ENCODE measurements at regions not wholly inside any gene's neighbourhood (a gene's known extent, or its start where the extent isn't known, plus 50 kb on each side); places are given as distances from the start of the nearest gene placed in this dataset.

GRCh38 chr14:51167587-51168214 is 72.3 kb upstream of the TMX1 start:
- no peaks in the 10 kb centered on the region for H3K9me1 ChIP-seq (ENCODE audit: control insufficient read depth, insufficient read depth, low read length)
- H3K9ac ChIP-seq (ENCODE audit: insufficient read depth in 1 of 2, low read depth in 2 of 2, low read length in 2 of 2), result no peak overlapping the region
- ChIA-PET POLR2A (no interaction called here), CTCF (ENCODE audit: low intra/inter-chr PET ratio) (no interaction called here)
- H3K4me3 ChIP-seq, result no peak overlapping the region
- no peak for FAIRE-seq
- H3K4me1 ChIP-seq (replicated peaks in 1 of 2; ENCODE audit: control insufficient read depth in 2 of 2, insufficient read depth in 2 of 2, low read length in 2 of 2), result no peaks in the 10 kb centered on the region
- no peak for DNase-seq (ENCODE audit: extremely low read depth in 1 of 4, low spot score in 3 of 4)
- no peak overlapping the region for H2AFZ ChIP-seq (ENCODE audit: low read depth, low read length)
- H3K27me3 ChIP-seq (ENCODE audit: control insufficient read depth in 2 of 2, insufficient read depth in 2 of 2, low read length in 2 of 2), result no peaks in the 10 kb centered on the region
- H3K27ac ChIP-seq (ENCODE audit: extremely low read depth, low read depth, low read length), result no peak overlapping the region
- no peaks in the 10 kb centered on the region for H3K36me3 ChIP-seq (ENCODE audit: control insufficient read depth, insufficient read depth, low read length)
- no TSS peak for BruUV-seq (replicated peaks)
- H4K20me1 ChIP-seq (replicated peaks; ENCODE audit: control insufficient read depth, insufficient read depth, low read length), result no peaks in the 10 kb centered on the region
- intact Hi-C loops (cut with micrococcal nuclease), result no loop called here
- H3K9me3 ChIP-seq (replicated peaks; ENCODE audit: control insufficient read depth, insufficient read depth, low read depth, low read length), result no peaks in the 10 kb centered on the region
- H3K79me2 ChIP-seq (ENCODE audit: control insufficient read depth, insufficient read depth, low read length), result no peaks in the 10 kb centered on the region
- no peak for ATAC-seq
- in situ Hi-C loops (cut with MboI), result no loop called here
- H3K4me2 ChIP-seq (ENCODE audit: insufficient read depth, low read length), result no peak overlapping the region
- TF ChIP-seq ZBTB9 (CRISPR knock-in tag; IDR thresholded peaks at IDR 0.05), result no peak
- no peak for TF ChIP-seq RAD51 (IDR thresholded peaks at IDR 0.05; ENCODE audit: borderline replicate concordance, low read depth)
- TF ChIP-seq CEBPZ (IDR thresholded peaks at IDR 0.05; ENCODE audit: borderline replicate concordance, low read depth, low read length), result no peak
- TF ChIP-seq EWSR1 (IDR thresholded peaks at IDR 0.05; ENCODE audit: borderline replicate concordance, low read depth, partially characterized antibody), result no peak
- TF ChIP-seq MBD1 (CRISPR knock-in tag; IDR thresholded peaks at IDR 0.05), result no peak
- TF ChIP-seq HDAC6 (IDR thresholded peaks at IDR 0.05; ENCODE audit: low read depth, low read length), result no peak
- no peak for TF ChIP-seq HEY1 (CRISPR knock-in tag; IDR thresholded peaks at IDR 0.05; ENCODE audit: borderline replicate concordance)
- no peak for TF ChIP-seq SNRNP70 (optimal IDR thresholded peaks at IDR 0.05; ENCODE audit: low read depth, low read length)
- no peak for TF ChIP-seq RBM14 (IDR thresholded peaks at IDR 0.05; ENCODE audit: borderline replicate concordance, insufficient read depth, low read depth, low read length)
- no peak for TF ChIP-seq STAT6 (CRISPR knock-in tag; IDR thresholded peaks at IDR 0.05)
- no peak for TF ChIP-seq BRD4 (IDR thresholded peaks at IDR 0.05)
- no peak for TF ChIP-seq CREBBP (IDR thresholded peaks at IDR 0.05; ENCODE audit: low read depth, low read length)
- TF ChIP-seq KAT2B (IDR thresholded peaks at IDR 0.05; ENCODE audit: low read depth, low read length), result no peak

Measured in K562 (cell line).